ENCODE measurements at regions not wholly inside any gene's neighbourhood (a gene's known extent, or its start where the extent isn't known, plus 50 kb on each side); places are given as distances from the start of the nearest gene placed in this dataset.

DNA sequence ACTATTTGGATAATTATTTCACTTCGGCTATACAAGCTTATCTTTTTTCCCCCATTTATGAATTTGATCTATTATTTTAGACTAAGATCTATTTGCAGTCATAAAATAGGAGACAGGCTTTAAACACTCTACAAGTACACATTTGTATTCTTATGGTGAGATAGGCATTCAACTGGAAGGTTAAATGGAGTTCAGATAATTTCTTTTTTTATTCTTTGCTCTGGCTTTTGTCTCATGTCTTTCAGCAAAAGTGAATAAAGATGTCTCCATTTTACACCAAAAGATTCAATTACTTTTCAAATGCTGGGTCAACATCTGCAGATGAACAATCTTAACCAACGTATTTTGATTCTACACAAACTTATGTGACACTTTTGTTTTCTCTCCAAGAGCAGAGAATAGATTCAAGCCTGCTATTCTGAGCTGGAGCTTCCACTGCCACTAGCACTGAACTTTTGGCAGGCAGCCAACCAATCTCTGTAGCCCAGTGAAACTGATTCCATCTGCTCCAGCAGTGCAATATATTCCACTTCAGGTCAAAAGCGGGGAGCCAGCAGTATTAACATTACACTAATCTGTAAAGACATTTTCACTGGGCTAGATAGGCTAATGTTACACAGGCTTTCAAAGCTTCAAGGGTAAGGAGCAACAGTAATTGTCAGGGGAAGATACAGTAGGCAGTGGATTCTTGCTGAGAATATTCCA is 452.0 kb upstream of the ZNF608 start:
- TF ChIP-seq GATA1 (IDR thresholded peaks at IDR 0.05; ENCODE audit: low read depth, low read length) (no peak), POLR2A (IDR thresholded peaks at IDR 0.05; ENCODE audit: low read length) (no peak)
- DNase-seq, result peak; percentile 16

- TF ChIP-seq GATA1 (IDR thresholded peaks at IDR 0.05; ENCODE audit: low read depth, low read length) (no peak), POLR2A (IDR thresholded peaks at IDR 0.05; ENCODE audit: low read length) (no peak)
- DNase-seq, result no peak
Observed at GRCh38 chr5:125199373-125199772, 452.9 kb upstream of the ZNF608 start.

DNA sequence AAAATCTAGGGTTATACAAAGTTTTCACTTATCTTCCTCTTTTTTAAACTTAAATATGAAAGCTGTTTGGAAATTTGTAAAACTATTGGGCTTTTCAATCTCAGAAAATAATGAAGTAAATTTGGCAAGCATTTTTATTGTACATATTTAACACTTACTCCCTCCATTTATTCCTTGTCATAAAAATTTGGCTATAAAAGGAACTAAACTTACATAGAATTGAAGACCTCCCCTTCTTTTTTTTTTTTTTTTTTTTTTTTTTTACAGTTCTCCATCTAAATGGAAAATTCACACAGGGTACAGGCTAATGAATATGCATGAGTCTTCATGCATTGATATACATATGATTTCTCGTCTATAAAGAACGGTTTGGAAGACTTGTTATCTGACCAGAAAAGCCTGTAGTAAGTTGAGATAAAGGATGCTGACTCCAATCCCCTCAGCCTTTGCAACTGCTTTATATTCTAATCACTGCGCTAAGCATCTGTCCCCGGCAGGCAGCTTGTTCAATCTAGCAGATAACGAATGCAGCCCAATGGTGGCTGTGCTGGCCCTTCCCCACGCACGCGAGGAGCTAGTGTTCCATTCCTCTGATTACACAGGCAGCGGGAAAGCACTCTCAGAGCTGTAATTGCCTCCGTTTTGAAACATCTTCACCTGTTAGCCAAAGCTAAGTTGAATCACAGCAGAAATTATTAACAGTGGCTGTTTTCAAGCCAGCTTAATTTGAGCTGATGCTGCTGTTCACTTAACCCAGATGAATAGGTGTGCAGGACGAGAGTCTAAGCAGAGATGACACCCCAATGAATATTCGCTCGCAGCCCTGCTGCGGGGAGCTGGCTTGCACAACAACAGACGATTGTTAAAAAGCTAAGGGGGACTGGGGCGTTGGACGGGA is 453.8 kb upstream of the ZNF608 start:
- DNase-seq, result peak in 1 of 2 experiments; percentile 36
- TF ChIP-seq POLR2A (IDR thresholded peaks at IDR 0.05; ENCODE audit: low read length) (no peak), GATA1 (IDR thresholded peaks at IDR 0.05; ENCODE audit: low read depth, low read length) (no peak)

DNA sequence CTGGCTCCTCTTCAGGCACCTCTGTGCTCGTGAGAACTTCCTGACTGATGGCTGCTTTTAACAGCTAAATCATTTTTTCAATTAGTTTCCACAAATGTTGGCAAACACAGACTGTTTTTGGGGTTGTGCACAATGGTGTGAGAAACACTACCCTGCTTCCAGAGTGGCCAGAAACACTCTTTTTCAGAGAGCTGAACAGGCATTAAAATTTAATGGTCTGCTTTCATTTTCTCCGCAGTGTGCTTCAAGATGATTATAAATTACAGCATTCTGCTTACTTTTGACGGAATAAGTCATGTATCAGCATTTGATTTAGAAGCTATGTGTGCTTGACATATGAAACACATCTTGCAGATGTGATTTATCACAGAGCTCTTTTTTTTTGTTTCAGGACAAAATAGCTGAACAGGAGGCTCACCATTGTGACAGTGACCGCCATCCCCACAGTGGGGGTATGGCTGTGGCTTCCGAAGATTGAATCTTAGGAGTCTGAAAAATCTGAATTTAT is 454.5 kb upstream of the ZNF608 start:
- DNase-seq, result no peak
- TF ChIP-seq POLR2A (IDR thresholded peaks at IDR 0.05; ENCODE audit: low read length), result no peak
- no peak for TF ChIP-seq GATA1 (IDR thresholded peaks at IDR 0.05; ENCODE audit: low read depth, low read length)

DNA sequence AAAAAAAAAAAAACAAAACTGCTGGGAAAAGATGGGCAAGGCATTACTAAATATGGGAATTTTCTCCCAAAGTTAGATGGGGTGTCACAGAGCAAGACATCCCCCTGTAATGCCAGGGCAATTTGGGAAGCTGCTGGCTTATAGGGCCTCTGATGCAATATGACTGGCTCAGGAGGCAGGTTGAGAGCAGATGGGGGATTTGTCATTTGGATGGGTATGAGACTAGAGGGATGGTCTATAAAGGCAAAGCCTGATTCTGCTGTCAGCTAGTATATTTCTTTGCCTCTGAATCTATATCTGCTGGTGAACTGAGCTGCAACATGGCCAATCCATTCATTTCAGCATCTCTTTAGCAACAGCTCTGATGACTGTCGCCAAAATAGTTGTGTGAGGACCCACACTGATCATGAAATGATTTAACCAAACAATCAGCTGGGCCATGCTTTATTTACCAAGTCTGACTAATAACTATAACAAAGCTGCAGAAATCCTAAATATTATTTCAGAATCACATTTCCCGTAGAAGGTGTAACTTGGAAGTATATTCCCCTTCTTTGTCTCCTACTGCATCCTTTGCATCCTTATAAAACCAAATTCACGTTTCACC is 455.1 kb upstream of the ZNF608 start:
- no peak for DNase-seq
- TF ChIP-seq GATA1 (IDR thresholded peaks at IDR 0.05; ENCODE audit: low read depth, low read length) (no peak), POLR2A (IDR thresholded peaks at IDR 0.05; ENCODE audit: low read length) (no peak)

DNA sequence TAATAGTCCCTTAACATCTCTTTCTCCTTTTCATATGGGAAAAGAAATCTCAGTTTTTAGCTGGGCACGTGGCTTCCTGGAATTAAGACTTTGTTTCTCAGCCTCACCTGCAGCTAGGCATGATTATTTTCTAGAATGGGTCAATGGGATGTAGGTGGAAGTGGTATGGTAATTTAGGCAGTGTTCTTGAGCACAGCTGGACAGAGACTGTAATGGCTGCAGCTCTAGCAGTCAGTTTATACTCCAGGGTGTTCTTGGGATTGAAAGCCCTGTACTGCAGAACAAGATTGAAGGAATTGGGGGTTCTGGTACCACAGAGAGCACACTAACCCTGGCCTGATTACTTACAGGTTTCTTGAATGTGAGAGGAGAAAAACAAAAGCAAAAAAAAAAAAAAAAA is 455.9 kb upstream of the ZNF608 start:
- no peak for DNase-seq
- TF ChIP-seq POLR2A (IDR thresholded peaks at IDR 0.05; ENCODE audit: low read length) (no peak), GATA1 (IDR thresholded peaks at IDR 0.05; ENCODE audit: low read depth, low read length) (no peak)

- no peak for DNase-seq
- TF ChIP-seq POLR2A (IDR thresholded peaks at IDR 0.05; ENCODE audit: low read length) (no peak), GATA1 (IDR thresholded peaks at IDR 0.05; ENCODE audit: low read depth, low read length) (no peak)
Observed at GRCh38 chr5:125202871-125203438, 456.5 kb upstream of the ZNF608 start.

- DNase-seq, result no peak
- no peak for TF ChIP-seq GATA1 (IDR thresholded peaks at IDR 0.05; ENCODE audit: low read depth, low read length)
- no peak for TF ChIP-seq POLR2A (IDR thresholded peaks at IDR 0.05; ENCODE audit: low read length)
Observed at GRCh38 chr5:125203912-125204311, 457.5 kb upstream of the ZNF608 start.

DNA sequence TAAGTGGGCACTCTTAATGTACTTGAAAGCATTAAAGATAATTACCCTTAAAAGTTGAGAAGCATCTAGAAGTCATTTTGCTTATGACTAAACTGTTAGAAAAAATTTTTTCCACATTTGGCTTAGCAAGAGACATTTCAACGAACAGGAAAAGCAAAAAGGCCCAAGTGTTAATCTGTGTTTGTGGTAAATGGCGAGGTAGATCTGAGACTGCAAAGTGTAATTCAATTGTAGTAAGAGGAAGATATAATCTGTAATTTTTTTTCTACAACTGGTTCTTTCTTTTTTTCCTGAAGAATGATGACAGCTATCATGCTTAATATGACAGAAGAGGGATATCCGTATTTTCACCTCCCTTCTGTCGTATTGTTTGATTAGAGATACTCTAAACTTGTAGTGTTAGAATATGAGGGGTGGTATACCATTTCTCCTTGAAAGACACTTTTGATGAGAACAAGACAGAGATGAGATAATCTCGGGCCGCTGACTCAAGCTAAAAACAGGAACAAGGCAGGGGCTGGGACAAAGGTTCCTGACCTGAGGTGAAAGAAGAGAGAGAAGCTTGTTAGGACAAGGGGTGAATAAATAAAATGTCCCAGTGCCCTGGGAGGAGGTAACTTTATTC is 459.3 kb upstream of the ZNF608 start:
- TF ChIP-seq GATA1 (IDR thresholded peaks at IDR 0.05; ENCODE audit: low read depth, low read length), result no peak
- TF ChIP-seq POLR2A (IDR thresholded peaks at IDR 0.05; ENCODE audit: low read length), result no peak
- DNase-seq, result no peak

DNA sequence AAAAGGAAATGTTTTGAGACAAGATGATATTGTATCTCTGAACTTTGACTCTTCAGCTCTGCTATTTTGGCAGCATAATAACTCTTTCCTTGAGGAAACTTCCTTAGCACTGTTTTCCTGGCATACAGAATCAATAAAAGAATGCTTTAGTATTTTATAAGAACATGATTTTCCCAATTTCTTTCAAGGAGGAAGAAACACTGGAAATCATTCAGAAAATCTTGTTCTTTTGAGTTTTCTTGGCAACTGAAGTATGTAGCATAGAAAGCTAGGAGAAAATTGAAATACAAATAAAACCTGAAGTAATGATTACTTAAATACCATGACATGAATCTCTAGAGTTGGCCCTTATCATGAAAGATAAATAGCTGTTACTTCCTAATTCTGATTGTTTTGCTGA is 461.4 kb upstream of the ZNF608 start:
- TF ChIP-seq POLR2A (IDR thresholded peaks at IDR 0.05; ENCODE audit: low read length) (no peak), GATA1 (IDR thresholded peaks at IDR 0.05; ENCODE audit: low read depth, low read length) (no peak)
- no peak for DNase-seq

DNA sequence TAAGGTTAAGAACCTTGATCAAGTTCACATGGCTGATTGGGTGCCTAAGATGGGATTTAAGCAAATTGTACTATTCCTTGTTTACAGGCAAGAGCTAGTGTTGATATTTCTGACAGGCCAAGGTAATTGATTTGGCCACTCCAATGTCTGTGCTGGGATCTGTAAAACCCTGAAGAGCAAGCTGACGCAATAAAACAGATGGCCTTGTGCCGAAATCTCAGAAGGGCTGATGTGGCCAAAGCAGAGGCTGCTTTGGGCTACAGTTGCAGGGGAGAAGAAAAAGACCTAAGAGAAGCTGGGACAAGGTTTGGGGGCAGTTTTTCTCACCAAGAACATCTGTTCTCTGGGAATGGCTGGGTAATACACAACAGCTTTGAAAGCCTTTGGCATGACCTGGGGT is 463.2 kb upstream of the ZNF608 start:
- no peak for DNase-seq
- TF ChIP-seq POLR2A (IDR thresholded peaks at IDR 0.05; ENCODE audit: low read length) (no peak), GATA1 (IDR thresholded peaks at IDR 0.05; ENCODE audit: low read depth, low read length) (no peak)

DNA sequence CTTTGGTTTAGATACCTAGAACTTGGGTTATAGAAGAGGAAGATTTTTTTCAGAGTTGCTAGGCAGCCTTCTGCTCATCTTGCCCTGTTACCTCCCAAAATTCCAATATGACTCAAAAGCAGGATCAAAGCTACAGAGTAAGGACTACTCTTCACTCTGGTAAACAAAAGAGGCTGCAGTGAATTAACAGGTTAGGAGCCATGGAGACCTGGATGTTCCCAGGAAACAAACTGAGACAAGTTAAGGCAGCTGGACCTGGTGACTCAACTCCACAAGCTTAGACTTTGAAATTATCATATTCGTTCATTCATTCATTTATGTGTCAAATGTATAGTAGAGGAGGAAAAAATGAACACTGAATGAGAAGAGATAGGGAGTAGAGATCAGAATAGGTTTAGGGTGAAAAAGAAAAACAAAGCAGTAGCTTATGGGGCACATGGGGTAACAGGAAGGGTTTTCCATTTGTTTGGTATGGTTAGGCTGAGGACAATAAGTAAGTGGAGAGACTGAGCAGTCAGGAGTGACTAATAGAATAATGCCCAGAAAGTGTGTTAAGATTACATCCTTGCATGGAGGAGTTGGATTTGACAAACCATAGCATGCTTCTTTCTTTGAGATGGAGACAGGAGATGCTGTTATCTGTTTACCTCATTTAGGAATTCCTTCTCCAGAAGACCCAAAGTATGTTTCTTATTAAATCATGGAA is 464.0 kb upstream of the ZNF608 start:
- TF ChIP-seq POLR2A (IDR thresholded peaks at IDR 0.05; ENCODE audit: low read length), result no peak
- no peak for TF ChIP-seq GATA1 (IDR thresholded peaks at IDR 0.05; ENCODE audit: low read depth, low read length)
- DNase-seq, result no peak

DNA sequence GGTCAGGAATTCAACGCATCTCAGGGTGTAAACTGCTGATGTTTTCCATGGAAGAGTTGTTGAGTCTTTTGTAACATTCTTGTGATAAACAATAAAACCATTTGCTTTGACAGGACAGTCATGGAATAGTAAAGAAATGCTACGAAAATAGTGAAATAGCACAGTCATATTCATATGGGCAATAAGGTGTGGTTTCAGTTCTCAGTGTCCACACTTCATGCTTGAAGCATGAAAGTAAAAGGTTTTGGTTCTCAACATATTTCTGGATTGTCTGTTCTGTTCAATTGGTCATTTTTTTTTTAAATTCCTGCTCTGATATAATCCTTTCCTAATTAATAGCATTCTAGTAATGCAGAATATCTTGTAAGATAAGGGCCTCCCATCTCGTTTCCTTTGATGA is 467.6 kb upstream of the ZNF608 start:
- TF ChIP-seq GATA1 (IDR thresholded peaks at IDR 0.05; ENCODE audit: low read depth, low read length), result no peak
- no peak for TF ChIP-seq POLR2A (IDR thresholded peaks at IDR 0.05; ENCODE audit: low read length)
- no peak for DNase-seq

Measured in erythroblast (primary cell).